OCI-LY3 (cell line): ENCODE measurements at regions not wholly inside any gene's neighbourhood (a gene's known extent, or its start where the extent isn't known, plus 50 kb on each side); places are given as distances from the start of the nearest gene placed in this dataset.

Experiments
- H2AFZ ChIP-seq: fragments of 200-600, 300-600 bp; shearing (Covaris generic); 2 replicates; pipeline ENCODE4 v1.6.0; 2014; ENCODE audit warnings: antibody characterized with exemption, low read depth, low read length
- H3K27ac ChIP-seq: fragments of 200-600, 300-600 bp; sonication (generic); 2 replicates; pipeline ENCODE4 v1.5.1; 2014; ENCODE audit warnings: mild to moderate bottlenecking, low read length, moderate library complexity, mixed read lengths
- H3K27me3 ChIP-seq: fragments of 200-600, 300-600 bp; sonication (generic); 2 replicates; pipeline ENCODE4 v1.6.1; 2014; ENCODE audit warnings: low read depth, low read length, mixed read lengths
- H3K36me3 ChIP-seq: fragments of 200-600, 300-600 bp; sonication (generic); replicated peaks from 2 replicates; pipeline ENCODE3; 2014; ENCODE audit warnings: low read depth, low read length, mixed read lengths
- H3K4me1 ChIP-seq: fragments of 300-600, 200-600 bp; sonication (generic); 2 replicates; pipeline ENCODE4 v1.6.1; 2014; ENCODE audit warnings: low read length, mixed read lengths
- H3K4me2 ChIP-seq: fragments of 200-600, 300-600 bp; sonication (generic); 2 replicates; pipeline ENCODE4 v1.6.1; 2014; ENCODE audit warnings: low read length, mixed read lengths
- H3K4me3 ChIP-seq: fragments of 300-600, 200-600 bp; sonication (generic); 2 replicates; pipeline ENCODE4 v1.5.1; 2014; ENCODE audit warnings: antibody characterized with exemption, mild to moderate bottlenecking, low read length, moderate library complexity
- H3K79me2 ChIP-seq: fragments of 300-600, 200-600 bp; shearing (Covaris generic); 2 replicates; pipeline ENCODE4 v1.6.1; 2014; ENCODE audit warnings: mild to moderate bottlenecking, low read length, mixed read lengths
- H3K9ac ChIP-seq: fragments of 300-600, 200-600 bp; shearing (Covaris generic); 2 replicates; pipeline ENCODE4 v1.6.0; 2014; ENCODE audit warnings: mild to moderate bottlenecking, low read length, moderate library complexity
- H3K9me3 ChIP-seq: fragments of 200-600, 300-600 bp; shearing (Covaris generic); 2 replicates; pipeline ENCODE4 v1.6.1; 2014; ENCODE audit warnings: low read length, mixed read lengths; ENCODE audit not compliant: insufficient read depth
- H4K20me1 ChIP-seq: fragments of 200-600, 300-600 bp; sonication (generic); 2 replicates; pipeline ENCODE4 v1.6.1; 2016; ENCODE audit warnings: low read length, mixed read lengths; ENCODE audit not compliant: insufficient read depth
- CTCF ChIP-seq: fragments of 200-600, 300-600 bp; sonication (generic); IDR thresholded peaks from 2 replicates; pipeline ENCODE4 v1.5.1; 2014; ENCODE audit warnings: antibody characterized with exemption, low read length, low read depth
- EZH2phosphoT487 ChIP-seq: fragments of 200-600 bp; shearing (Covaris generic); IDR thresholded peaks from 2 replicates; pipeline ENCODE4 v1.6.1; 2018; ENCODE audit warnings: antibody characterized with exemption, mixed run types, low read depth

GRCh38 chr10:78545756-78546155 lies 512.1 kb downstream of the RPS24 start:
- Histone ChIP-seq H3K27ac (no peak overlapping the region), H3K9me3 (no peaks in the 10 kb centered on the region), H4K20me1 (no peaks in the 10 kb centered on the region), H3K9ac (no peak overlapping the region), H2AFZ (no peak overlapping the region), H3K79me2 (no peaks in the 10 kb centered on the region), H3K4me3 (no peak overlapping the region), H3K4me2 (no peak overlapping the region), H3K4me1 (no peaks in the 10 kb centered on the region), H3K27me3 (peaks cover 15% of the 10 kb centered on the region; the same call in 1 of the 2 replicates), H3K36me3 (no peaks in the 10 kb centered on the region)
- TF ChIP-seq EZH2phosphoT487 (no peak), CTCF (no peak)

- H3K9me3 ChIP-seq: no peaks in the 10 kb centered on the region
- no peak overlapping the region for H3K27ac ChIP-seq
- H3K4me2 ChIP-seq: no peak overlapping the region
- TF ChIP-seq CTCF (no peak), EZH2phosphoT487 (no peak)
- no peak overlapping the region for H3K9ac ChIP-seq
- no peak overlapping the region for H2AFZ ChIP-seq
- no peak overlapping the region for H3K4me3 ChIP-seq
- H3K36me3 ChIP-seq: no peaks in the 10 kb centered on the region
- H4K20me1 ChIP-seq: no peaks in the 10 kb centered on the region
- H3K4me1 ChIP-seq: no peaks in the 10 kb centered on the region
- H3K27me3 ChIP-seq: peaks cover 15% of the 10 kb centered on the region; the same call in 1 of the 2 replicates
- no peaks in the 10 kb centered on the region for H3K79me2 ChIP-seq
Observed at GRCh38 chr10:78547397-78547796, 513.7 kb downstream of the RPS24 start.

GRCh38 chr10:78547905-78548304 lies 514.2 kb downstream of the RPS24 start:
- Histone ChIP-seq H3K36me3 (no peaks in the 10 kb centered on the region), H3K4me1 (no peaks in the 10 kb centered on the region), H3K4me2 (no peak overlapping the region), H3K27ac (no peak overlapping the region), H3K27me3 (peaks cover 15% of the 10 kb centered on the region; the same call in 1 of the 2 replicates), H3K79me2 (no peaks in the 10 kb centered on the region), H3K9ac (no peak overlapping the region), H3K4me3 (no peak overlapping the region), H3K9me3 (no peaks in the 10 kb centered on the region), H4K20me1 (no peaks in the 10 kb centered on the region), H2AFZ (no peak overlapping the region)
- TF ChIP-seq EZH2phosphoT487 (no peak), CTCF (no peak)

GRCh38 chr10:78548369-78548768 lies 514.7 kb downstream of the RPS24 start:
- Histone ChIP-seq H3K79me2 (no peaks in the 10 kb centered on the region), H3K4me1 (no peaks in the 10 kb centered on the region), H3K9me3 (no peaks in the 10 kb centered on the region), H4K20me1 (no peaks in the 10 kb centered on the region), H2AFZ (no peak overlapping the region), H3K27me3 (peaks cover 15% of the 10 kb centered on the region; the same call in 1 of the 2 replicates), H3K36me3 (no peaks in the 10 kb centered on the region), H3K9ac (no peak overlapping the region), H3K4me3 (no peak overlapping the region), H3K27ac (no peak overlapping the region), H3K4me2 (no peak overlapping the region)
- no peak for TF ChIP-seq EZH2phosphoT487
- TF ChIP-seq CTCF: no peak
